K562 (cell line): ENCODE measurements at regions not wholly inside any gene's neighbourhood (a gene's known extent, or its start where the extent isn't known, plus 50 kb on each side); places are given as distances from the start of the nearest gene placed in this dataset.

ENCODE experiments used
- CTCF ChIP-seq, 3 experiments: IDR thresholded peaks in 2 of 3; conservative IDR thresholded peaks in 1 of 3; 2 replicates each; pipeline ENCODE4 v1.5.1; 2011 to 2012; ENCODE audit warnings: low read length in 3 of 3, mild to moderate bottlenecking in 3 of 3, control low read depth in 2 of 3, improper control_type of control experiment in 1 of 3, inconsistent platforms in 1 of 3, low read depth in 1 of 3, mixed read lengths in 1 of 3, moderate library complexity in 1 of 3; ENCODE audit not compliant: insufficient read depth in 2 of 3
- ELF1 ChIP-seq: fragments of 200-800 bp; sonication (Bioruptor generic); IDR thresholded peaks from 2 replicates; pipeline ENCODE4 v1.6.1; 2016; ENCODE audit warnings: missing genetic modification characterization, missing compliant biosample characterization
- EP300 ChIP-seq: IDR thresholded peaks from 2 replicates; pipeline ENCODE4 v1.6.1; 2012; ENCODE audit warnings: low read length, improper control_type of control experiment
- ILK ChIP-seq: fragments of 450-650 bp; IDR thresholded peaks from 2 replicates; pipeline ENCODE4 v1.6.1; 2016; ENCODE audit warnings: missing genetic modification characterization, low read depth, mild to moderate bottlenecking, missing compliant biosample characterization, moderate library complexity, borderline replicate concordance
- KAT2B ChIP-seq: IDR thresholded peaks from one replicate; pipeline ENCODE4 v1.6.1; 2012; ENCODE audit warnings: low read depth, mild to moderate bottlenecking, control low read depth, inconsistent platforms, low read length, moderate library complexity
- MAZ ChIP-seq, 2 experiments: fragments of 450-650 bp in 1 of 2; sonication (generic) in 1 of 2; formaldehyde crosslinking; IDR thresholded peaks in 1 of 2; conservative IDR thresholded peaks in 1 of 2; 2 replicates each; pipeline versions ENCODE4 v1.4.0 to v1.5.0; 2020; ENCODE audit warnings: mild to moderate bottlenecking in 1 of 2, missing genetic modification reagents in 1 of 2
- SIRT6 ChIP-seq: IDR thresholded peaks from one replicate; pipeline ENCODE4 v1.6.1; 2012; ENCODE audit warnings: low read depth, mild to moderate bottlenecking, control low read depth, inconsistent platforms, low read length, moderate library complexity
- SP1 ChIP-seq: sonication (generic); formaldehyde crosslinking; IDR thresholded peaks from 2 replicates; pipeline ENCODE4 v1.8.1; 2022; ENCODE audit warnings: mild to moderate bottlenecking, missing genetic modification reagents
- ZNF121 ChIP-seq: sonication (generic); formaldehyde crosslinking; conservative IDR thresholded peaks from 2 replicates; pipeline ENCODE4 v1.8.0; 2022; ENCODE audit warnings: missing genetic modification reagents
- ZNF124 ChIP-seq: sonication (generic); formaldehyde crosslinking; IDR thresholded peaks from 2 replicates; pipeline ENCODE4 v1.8.1; 2022; ENCODE audit warnings: missing genetic modification reagents
- ZNF449 ChIP-seq: fragments of 250-450 bp; sonication (Bioruptor Pico); IDR thresholded peaks from 2 replicates; pipeline ENCODE4 v1.8.0; 2022; ENCODE audit warnings: moderate library complexity, mild to moderate bottlenecking, inconsistent platforms

DNA sequence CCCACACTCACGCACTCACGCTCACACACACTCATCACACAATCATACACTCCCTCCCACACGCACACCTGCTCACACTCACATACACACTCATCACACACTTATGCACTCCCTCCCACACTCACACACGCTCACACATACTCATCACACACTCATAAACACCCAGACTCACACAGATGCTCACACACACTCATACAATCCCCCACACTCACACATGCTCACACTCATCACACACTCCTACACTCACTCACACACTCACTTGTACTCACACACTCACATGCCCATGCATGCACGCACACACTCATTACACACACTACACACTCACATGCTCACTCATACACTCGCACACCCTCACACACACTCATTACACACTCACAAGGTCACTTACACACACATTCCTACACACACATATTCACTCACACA lies 131.1 kb upstream of the PDE10A start:
- no peak for TF ChIP-seq EP300
- no peak for TF ChIP-seq CTCF (IDR thresholded peaks at IDR 0.05 in 2 of 3, conservative IDR thresholded peaks at IDR 0.05 in 1 of 3; ENCODE audit: insufficient read depth in 2 of 3, low read depth in 1 of 3, low read length in 3 of 3)
- no peak for TF ChIP-seq KAT2B
- no peak for TF ChIP-seq ZNF449 (CRISPR knock-in tag)
- no peak for TF ChIP-seq ZNF124 (CRISPR knock-in tag)
- no peak for TF ChIP-seq SP1
- no peak for TF ChIP-seq ELF1
- TF ChIP-seq SIRT6: no peak
- no peak for TF ChIP-seq ZNF121 (CRISPR knock-in tag)
- TF ChIP-seq MAZ (CRISPR knock-in tag; conservative IDR thresholded peaks at IDR 0.05 in 1 of 2, IDR thresholded peaks at IDR 0.05 in 1 of 2): no peak
- no peak for TF ChIP-seq ILK (tag)
